ENCODE measurements at regions not wholly inside any gene's neighbourhood (a gene's known extent, or its start where the extent isn't known, plus 50 kb on each side); places are given as distances from the start of the nearest gene placed in this dataset.
A peak's percentile ranks its signal among the peaks of the same experiment; 100 is the strongest.

DNA sequence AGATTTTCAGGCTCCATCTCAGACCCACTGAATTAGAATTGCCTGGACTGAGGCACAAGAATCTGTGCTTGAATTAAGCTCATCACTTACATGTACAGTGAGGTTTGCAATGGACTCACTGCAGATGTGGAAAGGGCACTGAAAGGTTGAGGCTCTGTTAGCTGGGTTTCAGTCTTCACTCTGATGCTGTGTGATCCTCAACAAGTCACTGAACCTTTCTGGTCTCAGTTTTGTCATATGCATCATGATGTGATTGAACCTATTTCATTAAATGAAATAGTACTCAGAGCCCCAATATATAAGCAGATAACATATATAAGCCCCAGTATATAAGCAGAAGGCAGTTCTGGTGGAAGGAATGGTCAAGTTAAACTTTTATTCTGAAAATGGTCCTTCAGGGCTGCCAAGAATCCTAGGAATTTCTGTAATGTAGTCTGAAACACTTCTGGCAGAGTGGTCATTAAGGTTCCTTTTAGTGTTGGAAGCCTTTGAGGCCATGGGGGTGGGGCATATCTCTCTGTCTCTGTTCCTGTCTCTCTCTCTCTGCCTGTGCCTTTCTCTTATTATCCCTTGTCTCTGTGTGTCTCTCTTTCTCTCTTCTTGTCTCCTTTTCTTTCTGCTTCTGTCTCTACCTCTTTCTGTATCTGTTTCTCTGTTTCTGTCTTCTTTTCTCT, 110.4 kb downstream of the ADCYAP1 start:
- peaks cover 24% of the 10 kb centered on the region for H3K4me1 ChIP-seq
- intact Hi-C loops (cut with DNase I) = no loop called here
- H3K9me3 ChIP-seq = no peaks in the 10 kb centered on the region
- TF ChIP-seq, protein P1, sequence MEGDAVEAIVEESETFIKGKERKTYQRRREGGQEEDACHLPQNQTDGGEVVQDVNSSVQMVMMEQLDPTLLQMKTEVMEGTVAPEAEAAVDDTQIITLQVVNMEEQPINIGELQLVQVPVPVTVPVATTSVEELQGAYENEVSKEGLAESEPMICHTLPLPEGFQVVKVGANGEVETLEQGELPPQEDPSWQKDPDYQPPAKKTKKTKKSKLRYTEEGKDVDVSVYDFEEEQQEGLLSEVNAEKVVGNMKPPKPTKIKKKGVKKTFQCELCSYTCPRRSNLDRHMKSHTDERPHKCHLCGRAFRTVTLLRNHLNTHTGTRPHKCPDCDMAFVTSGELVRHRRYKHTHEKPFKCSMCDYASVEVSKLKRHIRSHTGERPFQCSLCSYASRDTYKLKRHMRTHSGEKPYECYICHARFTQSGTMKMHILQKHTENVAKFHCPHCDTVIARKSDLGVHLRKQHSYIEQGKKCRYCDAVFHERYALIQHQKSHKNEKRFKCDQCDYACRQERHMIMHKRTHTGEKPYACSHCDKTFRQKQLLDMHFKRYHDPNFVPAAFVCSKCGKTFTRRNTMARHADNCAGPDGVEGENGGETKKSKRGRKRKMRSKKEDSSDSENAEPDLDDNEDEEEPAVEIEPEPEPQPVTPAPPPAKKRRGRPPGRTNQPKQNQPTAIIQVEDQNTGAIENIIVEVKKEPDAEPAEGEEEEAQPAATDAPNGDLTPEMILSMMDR (IDR thresholded peaks at IDR 0.05) = no peak
- DNase-seq = no peak
- peak; percentile 69 to 86 for ATAC-seq
- H3K27me3 ChIP-seq (ENCODE audit: low read depth) = no peaks in the 10 kb centered on the region
- H3K36me3 ChIP-seq = no peaks in the 10 kb centered on the region
- H3K4me3 ChIP-seq = no peak overlapping the region
- H3K27ac ChIP-seq = no peak overlapping the region

DNA sequence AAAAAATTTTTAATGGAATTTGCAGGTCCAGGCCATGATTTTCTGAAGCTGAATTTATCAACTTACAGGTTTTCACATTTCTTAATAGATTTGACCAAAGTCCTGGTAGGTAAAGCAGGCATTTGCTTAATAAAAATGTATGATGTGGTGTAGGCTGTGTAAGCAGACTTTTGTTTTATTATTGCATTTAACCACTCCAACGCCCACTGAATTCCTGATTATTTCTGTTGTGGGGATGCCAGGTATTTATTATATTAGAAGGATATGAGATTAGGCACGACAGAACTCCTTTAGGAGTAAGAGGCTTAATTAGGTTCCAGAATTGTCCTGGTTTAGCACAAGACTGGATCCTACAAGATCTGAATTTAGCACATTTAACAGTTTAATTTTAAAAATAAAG, 111.1 kb downstream of the ADCYAP1 start:
- no peak for DNase-seq
- Histone ChIP-seq H3K4me3 (no peak overlapping the region), H3K36me3 (no peaks in the 10 kb centered on the region), H3K9me3 (no peaks in the 10 kb centered on the region), H3K4me1 (peaks cover 24% of the 10 kb centered on the region), H3K27me3 (ENCODE audit: low read depth) (no peaks in the 10 kb centered on the region), H3K27ac (no peak overlapping the region)
- intact Hi-C loops (cut with DNase I) = no loop called here
- ATAC-seq = no peak
- TF ChIP-seq, protein P1 (IDR thresholded peaks at IDR 0.05) = no peak

DNA sequence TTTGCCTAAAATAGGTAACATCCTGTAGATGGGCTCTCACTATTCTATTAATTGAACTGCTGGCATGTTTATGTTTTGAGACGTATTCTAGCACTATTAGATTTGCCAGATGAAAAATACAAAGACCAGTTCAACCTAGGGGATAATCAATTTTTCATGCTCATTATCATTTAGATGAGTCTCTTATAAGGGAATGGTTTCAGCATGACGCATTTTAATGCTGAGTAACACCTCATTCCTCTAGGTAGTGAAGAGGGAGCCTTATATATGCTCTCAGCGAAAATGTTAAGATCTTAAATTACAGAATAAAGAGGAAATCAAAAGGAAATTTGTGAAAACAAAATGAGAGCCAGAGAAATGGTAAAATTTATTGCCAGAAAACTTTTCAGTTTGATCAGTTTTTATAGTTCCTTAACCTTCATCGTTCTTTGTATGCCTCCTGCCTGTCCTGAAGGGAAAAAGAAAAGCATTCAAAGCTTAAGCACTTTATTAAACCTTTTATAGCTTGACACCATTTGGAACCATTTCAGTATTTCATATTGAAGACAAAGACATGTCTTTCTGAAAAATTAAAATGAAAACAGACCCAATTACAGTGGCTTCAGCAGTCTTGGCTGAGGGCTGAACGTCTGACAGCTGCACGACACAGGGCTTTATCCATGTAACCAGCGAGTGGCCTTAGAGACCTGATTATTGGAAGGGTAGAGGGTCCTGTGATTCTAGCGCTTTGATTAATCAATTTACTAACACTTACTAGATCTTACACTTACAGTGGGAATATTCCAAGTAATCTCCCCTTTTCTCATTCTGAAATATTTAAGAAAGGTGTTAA, 112.8 kb downstream of the ADCYAP1 start:
- no peaks in the 10 kb centered on the region for H3K36me3 ChIP-seq
- ATAC-seq = no peak
- no peaks in the 10 kb centered on the region for H3K27me3 ChIP-seq (ENCODE audit: low read depth)
- TF ChIP-seq, protein P1 (IDR thresholded peaks at IDR 0.05) = no peak
- no peak overlapping the region for H3K4me3 ChIP-seq
- no peak for DNase-seq
- H3K4me1 ChIP-seq = peaks cover 24% of the 10 kb centered on the region
- intact Hi-C loops (cut with DNase I) = no loop called here
- H3K9me3 ChIP-seq = no peaks in the 10 kb centered on the region
- H3K27ac ChIP-seq = no peak overlapping the region

DNA sequence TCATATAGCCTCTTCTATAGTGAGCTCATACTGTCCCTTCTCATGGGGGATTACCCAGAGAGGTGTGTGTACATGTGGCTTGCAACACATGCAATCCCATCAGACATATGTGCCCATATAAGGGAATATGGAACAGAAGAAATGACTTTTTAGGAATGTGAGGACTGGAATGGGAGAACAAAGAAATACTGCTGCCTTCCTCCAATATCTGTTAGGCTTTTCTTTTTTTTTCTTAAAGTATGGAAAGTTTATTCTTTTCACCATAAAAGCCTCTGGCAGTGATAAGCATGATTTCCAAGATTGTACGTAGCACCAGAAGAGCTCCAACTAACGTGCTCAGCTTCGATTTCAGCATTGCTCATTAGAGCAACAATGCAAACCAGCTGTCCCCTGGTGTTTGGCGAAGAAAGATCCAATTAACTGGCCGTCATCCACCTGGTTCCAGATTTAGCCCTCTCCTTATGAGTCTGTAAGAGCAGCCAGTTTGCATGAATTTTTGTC, 113.6 kb downstream of the ADCYAP1 start:
- ATAC-seq = no peak
- no peaks in the 10 kb centered on the region for H3K27me3 ChIP-seq (ENCODE audit: low read depth)
- H3K36me3 ChIP-seq = no peaks in the 10 kb centered on the region

DNA sequence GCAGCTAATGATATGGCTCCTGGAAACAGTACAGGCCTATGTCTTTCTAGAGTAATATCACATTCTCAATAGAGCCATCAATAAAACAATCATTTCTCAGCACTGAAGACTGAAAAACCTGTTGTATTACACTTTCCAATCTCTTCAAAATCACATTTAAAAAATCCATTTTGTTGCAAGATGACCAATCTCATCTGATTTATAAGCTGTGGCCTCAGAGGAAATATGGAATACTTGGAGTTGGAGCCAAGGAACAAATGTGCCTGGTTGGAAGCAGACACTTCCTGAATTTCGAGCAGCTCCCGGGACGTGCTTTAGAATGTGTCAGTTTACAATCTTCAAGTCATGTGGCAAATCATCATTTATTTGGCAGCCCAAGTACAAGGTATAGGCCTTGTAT, 114.5 kb downstream of the ADCYAP1 start:
- no peaks in the 10 kb centered on the region for H3K36me3 ChIP-seq
- peaks cover 20% of the 10 kb centered on the region for H3K4me1 ChIP-seq
- TF ChIP-seq, protein P1 (IDR thresholded peaks at IDR 0.05) = no peak
- H3K27ac ChIP-seq = no peak overlapping the region
- intact Hi-C loops (cut with DNase I) = no loop called here
- H3K27me3 ChIP-seq (ENCODE audit: low read depth) = no peaks in the 10 kb centered on the region
- no peak for DNase-seq
- H3K4me3 ChIP-seq = no peak overlapping the region
- ATAC-seq = no peak
- no peaks in the 10 kb centered on the region for H3K9me3 ChIP-seq

More for the DNA sequence above, 113.6 kb downstream of the ADCYAP1 start:
- Histone ChIP-seq H3K27ac (no peak overlapping the region), H3K4me1 (peaks cover 24% of the 10 kb centered on the region), H3K4me3 (no peak overlapping the region), H3K9me3 (no peaks in the 10 kb centered on the region)
- DNase-seq = no peak
- TF ChIP-seq, protein P1 (IDR thresholded peaks at IDR 0.05) = no peak
- intact Hi-C loops (cut with DNase I) = no loop called here
